ENCODE measurements at regions not wholly inside any gene's neighbourhood (a gene's known extent, or its start where the extent isn't known, plus 50 kb on each side); places are given as distances from the start of the nearest gene placed in this dataset.

DNA sequence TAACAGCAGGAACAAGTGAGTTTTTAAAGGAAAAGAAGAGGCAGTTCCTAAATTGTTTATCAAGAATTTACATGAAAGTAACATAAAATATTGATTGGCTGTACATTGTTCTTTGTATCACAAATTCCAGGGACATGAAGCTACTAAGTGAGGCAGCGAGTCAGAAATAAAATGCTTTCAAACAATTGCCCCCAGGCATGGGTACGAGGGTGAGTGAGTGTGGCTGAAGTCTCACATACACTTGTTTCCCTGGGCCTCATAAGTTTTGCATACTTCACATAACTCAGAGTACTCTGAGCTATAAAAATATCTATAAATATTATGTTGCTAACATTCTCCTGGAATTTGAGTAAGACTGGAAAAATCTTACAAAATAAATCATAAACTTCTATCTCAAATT is 511.6 kb upstream of the PRKX start:
- DNase-seq: peak; percentile 16

- DNase-seq: peak; percentile 11
These were observed 493.5 kb upstream of the PRKX start for GRCh38 chrX:4206941-4207340.

- DNase-seq: no peak
These were observed 484.5 kb upstream of the PRKX start for GRCh38 chrX:4197971-4198370.

GRCh38 chrX:4193500-4194155 is 480.2 kb upstream of the PRKX start:
- no peak for DNase-seq

GRCh38 chrX:4186331-4186730 is 472.9 kb upstream of the PRKX start:
- DNase-seq: no peak

GRCh38 chrX:4185086-4185485 is 471.6 kb upstream of the PRKX start:
- DNase-seq: no peak

- DNase-seq: no peak
These were observed 469.0 kb upstream of the PRKX start for GRCh38 chrX:4182408-4182806.

DNA sequence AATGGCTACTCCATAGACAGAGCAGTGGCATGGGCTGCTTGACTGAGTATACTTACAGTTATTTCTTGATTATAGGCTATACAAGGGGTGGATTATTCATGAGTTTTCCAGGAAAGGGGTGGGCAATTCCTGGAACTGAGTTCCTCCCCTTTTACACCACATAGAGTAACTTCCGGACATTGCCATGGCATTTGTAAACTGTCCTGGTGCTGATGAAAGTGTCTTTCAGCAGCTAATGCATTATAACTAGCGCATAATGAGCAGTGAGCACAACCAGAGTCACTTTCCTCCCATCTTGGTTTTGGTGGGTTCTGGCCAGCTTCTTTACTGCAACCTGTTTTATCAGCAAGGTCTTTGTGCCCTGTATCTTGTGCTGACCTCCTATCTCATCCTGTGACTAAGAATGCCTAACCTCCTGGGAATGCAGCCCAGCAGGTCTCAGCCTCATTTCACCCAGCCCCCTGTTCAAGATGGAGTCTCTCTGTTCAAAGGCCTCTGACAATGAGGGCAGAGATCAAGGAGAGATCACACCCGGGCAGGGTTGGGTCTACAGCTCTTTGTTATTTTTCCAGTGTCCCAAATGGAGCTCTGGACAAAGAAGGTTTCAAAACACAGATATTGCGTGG is 468.4 kb upstream of the PRKX start:
- no peak for DNase-seq

- no peak for DNase-seq
These were observed 465.6 kb upstream of the PRKX start for GRCh38 chrX:4179031-4179430.

GRCh38 chrX:4175221-4175620 is 461.8 kb upstream of the PRKX start:
- no peak for DNase-seq

DNA sequence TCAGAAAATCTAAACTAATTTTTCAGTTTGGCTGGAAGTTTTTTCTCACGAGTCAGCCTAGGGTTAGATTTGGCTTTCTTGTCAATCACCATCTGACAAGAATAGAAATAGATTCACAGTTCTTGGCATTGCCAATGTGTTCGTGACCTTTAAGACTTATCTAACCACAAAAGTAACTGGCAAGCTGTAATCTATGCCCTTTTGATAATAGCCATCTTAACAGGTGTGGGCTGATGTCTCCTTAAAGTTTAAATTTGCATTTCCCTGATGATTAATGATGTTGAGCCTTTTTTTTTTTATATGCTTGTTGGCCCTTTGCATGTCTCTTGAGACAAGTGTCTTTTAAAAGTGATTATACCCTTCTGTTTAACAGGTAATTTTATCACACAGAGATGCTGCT is 460.3 kb upstream of the PRKX start:
- DNase-seq: no peak

DNA sequence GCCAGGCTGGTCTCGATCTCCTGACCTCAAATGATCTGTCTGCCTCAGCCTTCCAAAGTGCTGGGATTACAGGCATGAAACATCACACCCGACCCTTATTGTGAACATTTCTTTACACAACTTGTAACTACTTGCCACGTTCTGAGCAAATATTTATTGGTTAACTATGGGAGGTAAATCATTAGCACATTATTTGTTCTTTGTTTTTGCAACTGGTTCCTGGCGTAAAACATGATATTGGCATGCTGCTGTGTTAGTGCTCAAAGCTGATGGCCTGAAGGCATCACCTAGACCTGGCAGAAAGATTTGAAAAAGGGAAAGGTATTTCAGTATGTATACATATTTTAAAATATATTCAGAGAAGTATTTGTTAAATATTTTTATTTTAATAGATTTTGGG is 438.3 kb upstream of the PRKX start:
- DNase-seq: no peak

DNA sequence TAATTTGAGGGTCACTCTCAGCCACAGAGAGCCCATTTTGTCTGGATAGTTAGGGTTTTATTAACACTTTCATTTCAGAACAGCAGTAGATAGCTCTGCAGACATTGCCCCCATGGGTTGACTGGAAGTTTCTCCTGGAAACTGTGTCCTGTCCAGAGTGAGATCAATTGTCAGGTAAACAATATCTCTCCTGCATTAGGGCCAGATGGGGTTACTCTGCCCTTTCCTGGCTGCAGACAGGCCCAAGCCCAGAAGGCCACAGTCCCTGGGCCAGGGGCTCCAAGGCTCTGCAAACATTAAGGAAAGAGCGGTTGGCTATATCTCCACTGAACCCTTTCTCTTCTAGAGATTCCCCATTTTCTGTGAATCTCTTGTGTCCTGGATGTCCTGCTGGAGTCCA is 436.8 kb upstream of the PRKX start:
- DNase-seq: no peak

GRCh38 chrX:4129626-4130025 is 416.2 kb upstream of the PRKX start:
- peak; percentile 51 for DNase-seq

DNA sequence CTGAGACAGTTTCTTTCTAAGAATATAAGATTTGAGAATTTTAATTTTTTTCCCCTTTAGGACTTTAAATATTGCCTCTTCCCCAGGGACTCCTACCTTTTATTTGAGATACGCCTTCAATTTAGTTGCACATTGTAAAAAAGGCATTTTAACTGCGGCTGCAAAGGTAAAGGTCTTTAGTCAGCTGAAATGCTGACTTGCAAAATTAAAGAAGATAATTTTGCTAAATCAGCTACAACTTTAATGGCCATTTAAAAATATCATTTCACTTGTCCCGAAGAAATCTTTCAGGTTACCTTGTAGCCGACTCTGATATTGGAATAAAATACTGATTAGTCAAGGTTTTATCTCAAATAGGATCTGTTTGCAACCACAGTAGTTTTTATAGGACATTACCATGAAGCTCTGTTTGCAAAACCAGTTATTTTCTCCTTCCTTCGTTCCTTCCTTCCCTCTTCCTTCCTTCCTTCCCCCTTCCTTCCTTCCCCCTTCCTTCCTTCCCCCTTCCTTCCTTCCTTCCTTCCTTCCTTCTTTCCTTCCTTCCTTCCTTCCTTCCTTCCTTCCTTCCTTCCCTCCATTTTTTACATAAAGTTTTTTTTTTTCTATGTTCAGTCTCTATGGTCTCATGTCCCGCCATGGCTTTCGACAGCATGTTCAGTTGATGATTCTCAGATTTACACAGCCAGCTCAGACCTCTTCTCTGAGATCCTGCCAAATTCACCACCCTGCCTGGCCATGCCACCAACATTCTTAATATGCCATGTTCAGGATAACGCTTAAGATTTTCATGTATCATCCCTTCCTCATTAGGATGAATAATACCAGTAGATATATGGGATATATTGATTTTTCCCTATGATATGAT is 405.4 kb upstream of the PRKX start:
- DNase-seq: no peak

DNA sequence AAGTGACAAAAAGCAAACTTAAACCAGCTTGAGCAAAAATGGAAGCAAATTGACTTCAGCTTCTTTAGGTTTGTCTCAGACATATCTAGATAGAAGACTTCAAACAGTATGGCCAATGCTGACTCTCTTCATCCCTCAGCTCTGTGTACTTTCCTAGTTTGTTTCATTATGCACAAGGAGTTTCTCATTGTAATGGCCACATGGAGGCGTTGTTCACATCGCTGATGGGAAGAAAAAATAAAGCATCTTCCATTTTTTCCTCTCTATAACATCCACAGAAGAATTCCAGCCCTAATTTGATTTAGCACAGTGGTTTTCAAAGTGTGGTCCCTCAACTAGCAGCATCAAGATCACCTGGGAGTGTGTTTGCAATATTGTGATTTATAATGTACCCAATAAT is 397.5 kb upstream of the PRKX start:
- DNase-seq: no peak

DNA sequence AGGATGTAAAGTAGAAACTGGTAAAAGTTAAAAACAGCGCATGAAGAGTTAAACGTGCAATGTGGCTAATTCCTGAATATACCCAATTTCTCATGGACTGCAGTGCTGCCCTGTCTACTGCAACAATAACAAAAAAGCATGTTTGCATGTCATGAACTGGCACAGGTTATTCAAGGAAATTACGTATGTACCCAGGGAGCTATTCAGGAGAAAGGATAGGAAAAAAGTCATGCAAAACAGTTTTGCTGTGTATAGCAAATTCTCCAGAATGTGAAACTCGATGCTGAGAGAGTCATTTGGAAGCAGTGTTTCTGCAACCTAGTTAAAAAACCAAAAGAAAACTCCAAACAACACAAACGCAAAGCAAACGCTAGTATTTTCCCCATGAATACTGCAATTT is 381.5 kb upstream of the PRKX start:
- no peak for DNase-seq

GRCh38 chrX:4091046-4091760 is 377.8 kb upstream of the PRKX start:
- DNase-seq: no peak

DNA sequence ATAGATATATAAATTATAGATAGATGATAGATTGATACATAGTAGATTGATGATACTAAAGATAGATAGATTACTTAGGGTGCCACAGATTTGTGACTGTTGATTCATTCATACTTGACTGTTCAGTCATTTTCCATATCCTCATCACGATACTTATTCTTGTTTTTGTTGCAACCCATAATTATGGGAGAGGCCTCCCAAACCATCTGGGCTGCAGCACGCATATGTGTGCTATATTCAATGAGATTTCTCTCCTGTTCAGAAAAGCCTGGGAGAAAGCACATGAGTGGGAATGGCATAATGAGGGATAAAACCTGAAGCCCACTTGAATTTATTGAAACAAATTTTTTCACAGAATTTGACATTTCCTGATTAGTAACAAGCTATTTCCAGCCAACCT is 346.4 kb upstream of the PRKX start:
- no peak for DNase-seq

DNA sequence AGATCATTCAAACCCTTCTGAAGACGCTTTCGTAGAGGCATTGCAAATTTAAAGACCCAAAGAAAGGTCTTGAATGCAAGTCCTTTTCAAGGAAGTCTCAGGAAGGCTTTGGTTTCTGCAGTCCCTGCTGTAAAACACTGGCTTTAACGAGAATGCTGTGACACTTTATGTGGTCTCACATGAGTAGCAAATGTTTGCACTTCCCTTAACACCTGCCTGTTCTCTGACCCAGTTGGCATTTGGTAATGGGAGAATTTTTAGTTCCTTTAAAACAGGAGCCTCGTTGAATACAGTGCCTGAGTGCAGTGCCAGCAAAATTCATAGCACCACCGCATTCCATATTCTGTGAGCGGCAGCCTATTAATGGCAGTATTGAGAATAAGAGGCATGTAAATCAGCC is 330.5 kb upstream of the PRKX start:
- no peak for DNase-seq

GRCh38 chrX:4035874-4036273 is 322.4 kb upstream of the PRKX start:
- no peak for DNase-seq

GRCh38 chrX:4028151-4028550 is 314.7 kb upstream of the PRKX start:
- no peak for DNase-seq

DNA sequence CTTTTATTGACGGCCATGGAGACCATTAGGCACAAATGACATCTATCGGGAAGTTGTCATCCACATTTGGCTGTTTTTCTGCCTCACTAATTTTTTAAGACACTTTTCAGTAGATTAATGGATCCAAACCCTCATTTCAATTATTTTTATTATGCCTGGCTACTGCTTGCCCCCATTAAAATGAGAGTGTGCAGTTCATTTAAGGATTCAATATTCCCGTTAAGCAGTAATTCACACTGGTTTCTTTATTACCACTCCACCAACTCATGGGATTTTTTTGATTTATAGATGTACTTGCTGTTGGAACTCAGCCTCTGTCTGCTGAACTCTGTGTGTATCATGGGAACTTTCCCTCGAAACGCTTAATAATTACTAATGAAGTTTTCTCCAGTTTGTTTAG is 291.8 kb upstream of the PRKX start:
- DNase-seq: no peak

DNA sequence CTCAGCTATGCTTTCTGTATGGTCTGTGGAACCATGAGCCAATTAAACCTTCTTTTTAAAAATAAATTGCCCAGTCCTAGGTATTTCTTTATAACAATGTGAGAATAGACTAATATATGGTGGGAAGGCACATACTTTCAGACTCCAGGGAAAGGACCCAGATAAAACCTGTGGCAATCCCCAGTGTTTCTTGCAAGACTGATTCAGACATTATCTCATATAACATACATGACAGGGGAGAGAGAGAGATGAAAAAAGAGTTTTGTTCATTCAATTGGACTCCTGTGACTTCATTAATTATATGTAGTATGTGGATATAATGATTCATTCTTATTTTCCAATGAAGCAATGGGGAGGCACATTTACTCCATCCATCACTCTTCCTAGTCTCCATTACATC is 291.4 kb upstream of the PRKX start:
- DNase-seq: no peak

Data from eye (tissue), 1 donor.